NB4 (cell line): ENCODE measurements at regions not wholly inside any gene's neighbourhood (a gene's known extent, or its start where the extent isn't known, plus 50 kb on each side); places are given as distances from the start of the nearest gene placed in this dataset.

Experiments
- MYC ChIP-seq: IDR thresholded peaks from 2 replicates; pipeline ENCODE4 v1.6.1; 2011; ENCODE audit warnings: low read depth, low read length
- POLR2A ChIP-seq: IDR thresholded peaks from 2 replicates; pipeline ENCODE4 v1.6.1; 2011; ENCODE audit warnings: mild to moderate bottlenecking; ENCODE audit not compliant: insufficient read length; ENCODE audit errors: extremely low read depth
- TF ChIP-seq, protein P1 (sequence below): IDR thresholded peaks from one replicate; pipeline ENCODE4 v1.5.1; 2012; ENCODE audit warnings: low read depth, low read length
- TF ChIP-seq, protein P2 (sequence below): IDR thresholded peaks from 2 replicates; pipeline ENCODE4 v1.6.1; 2011; ENCODE audit warnings: low read depth, low read length

DNA sequence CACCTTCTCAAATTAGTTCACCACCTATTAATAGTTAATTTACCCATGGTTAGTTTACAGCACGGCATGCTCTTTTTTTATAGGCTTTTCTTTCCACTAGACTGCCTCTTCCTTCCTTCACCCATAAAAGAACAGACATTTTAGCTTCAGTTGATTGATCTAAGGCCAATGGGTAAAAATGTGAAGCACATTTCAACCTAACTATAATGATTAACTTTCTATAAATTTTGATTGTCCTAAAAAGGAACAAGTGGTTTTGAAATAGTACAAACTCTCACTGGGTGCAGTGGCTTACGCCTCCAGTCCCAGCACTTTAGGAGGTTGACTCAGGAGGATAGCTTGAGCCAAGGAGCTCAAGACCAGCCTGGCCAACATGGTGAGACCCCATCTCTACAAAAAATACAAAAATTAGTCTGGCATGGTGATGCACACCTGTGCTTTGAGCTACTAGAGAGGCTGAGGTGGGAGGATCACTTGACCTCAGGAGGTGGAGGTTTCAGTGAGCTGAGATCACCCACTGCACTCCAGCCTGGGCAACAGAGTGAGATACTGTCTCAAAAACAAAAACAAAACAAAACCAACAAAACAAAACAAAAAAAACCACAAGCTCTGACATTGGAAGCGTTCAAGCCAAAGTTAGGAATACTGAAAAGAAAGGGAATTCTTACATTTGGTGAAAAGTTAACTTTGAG, 89.9 kb upstream of the FAT1 start:
- TF ChIP-seq, protein P1, sequence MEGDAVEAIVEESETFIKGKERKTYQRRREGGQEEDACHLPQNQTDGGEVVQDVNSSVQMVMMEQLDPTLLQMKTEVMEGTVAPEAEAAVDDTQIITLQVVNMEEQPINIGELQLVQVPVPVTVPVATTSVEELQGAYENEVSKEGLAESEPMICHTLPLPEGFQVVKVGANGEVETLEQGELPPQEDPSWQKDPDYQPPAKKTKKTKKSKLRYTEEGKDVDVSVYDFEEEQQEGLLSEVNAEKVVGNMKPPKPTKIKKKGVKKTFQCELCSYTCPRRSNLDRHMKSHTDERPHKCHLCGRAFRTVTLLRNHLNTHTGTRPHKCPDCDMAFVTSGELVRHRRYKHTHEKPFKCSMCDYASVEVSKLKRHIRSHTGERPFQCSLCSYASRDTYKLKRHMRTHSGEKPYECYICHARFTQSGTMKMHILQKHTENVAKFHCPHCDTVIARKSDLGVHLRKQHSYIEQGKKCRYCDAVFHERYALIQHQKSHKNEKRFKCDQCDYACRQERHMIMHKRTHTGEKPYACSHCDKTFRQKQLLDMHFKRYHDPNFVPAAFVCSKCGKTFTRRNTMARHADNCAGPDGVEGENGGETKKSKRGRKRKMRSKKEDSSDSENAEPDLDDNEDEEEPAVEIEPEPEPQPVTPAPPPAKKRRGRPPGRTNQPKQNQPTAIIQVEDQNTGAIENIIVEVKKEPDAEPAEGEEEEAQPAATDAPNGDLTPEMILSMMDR = no peak
- TF ChIP-seq POLR2A (no peak), MYC (no peak)
- TF ChIP-seq, protein P2, sequence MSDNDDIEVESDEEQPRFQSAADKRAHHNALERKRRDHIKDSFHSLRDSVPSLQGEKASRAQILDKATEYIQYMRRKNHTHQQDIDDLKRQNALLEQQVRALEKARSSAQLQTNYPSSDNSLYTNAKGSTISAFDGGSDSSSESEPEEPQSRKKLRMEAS = no peak
